Activated CD4-positive, CD25-positive, alpha-beta regulatory T cell treated with anti-CD3 and anti-CD28 coated beads, Interleukin-2, amount 50 U/mL, for 24 hours (primary cell): ENCODE measurements at regions not wholly inside any gene's neighbourhood (a gene's known extent, or its start where the extent isn't known, plus 50 kb on each side); places are given as distances from the start of the nearest gene placed in this dataset.
"Not testable (repeated sequence)": the region's sequence is repeated elsewhere in the genome, so short reads cannot be mapped to it uniquely, and the experiment has no call there.

Experiments
- ATAC-seq, 2 donors: fragments of 150-1000 bp; cut with Tn5 transposase; one replicate each; pipeline ENCODE4 v1.10.0; 2021; ENCODE audit warnings: mild to moderate bottlenecking in 1 of 2, moderate library complexity in 1 of 2

DNA sequence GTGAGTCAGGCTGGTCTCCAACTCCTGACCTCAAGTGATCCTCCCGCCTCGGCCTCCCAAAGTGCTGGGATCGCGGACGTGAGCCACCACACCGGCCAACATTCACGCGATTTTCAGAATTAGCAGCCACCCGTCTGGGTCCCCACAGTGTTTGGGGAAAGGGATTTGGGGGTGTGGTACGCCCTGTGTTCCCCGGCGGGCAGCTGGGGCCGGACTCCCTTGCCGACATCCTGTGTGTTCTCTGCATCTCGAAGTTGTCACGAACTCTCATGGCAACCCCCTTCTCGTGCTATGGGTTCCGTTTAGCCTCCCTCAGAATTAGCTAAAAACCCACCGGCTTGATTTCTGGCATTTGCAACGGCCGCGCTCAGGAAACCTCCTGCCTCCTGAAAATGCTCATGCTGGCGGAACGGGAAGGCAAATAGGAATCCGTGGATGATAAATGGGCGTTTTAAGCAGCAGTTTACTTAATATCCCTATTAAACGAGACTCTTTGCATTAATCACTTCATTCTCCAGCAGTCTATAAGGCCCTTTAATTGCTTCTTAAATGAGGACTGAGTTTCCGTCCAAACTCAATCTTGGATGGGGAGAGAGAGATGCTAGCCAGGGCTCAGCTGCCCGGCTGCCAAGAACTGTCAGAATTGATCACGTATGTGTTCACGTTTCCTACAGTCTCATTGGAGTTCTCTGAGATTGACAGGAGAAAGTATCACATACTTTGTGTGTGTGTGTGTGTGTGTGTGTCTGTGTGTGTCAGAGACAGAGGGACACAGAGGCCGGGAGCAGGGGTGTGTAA is 78.9 kb upstream of the PPP2R3B start:
- no peak for ATAC-seq

DNA sequence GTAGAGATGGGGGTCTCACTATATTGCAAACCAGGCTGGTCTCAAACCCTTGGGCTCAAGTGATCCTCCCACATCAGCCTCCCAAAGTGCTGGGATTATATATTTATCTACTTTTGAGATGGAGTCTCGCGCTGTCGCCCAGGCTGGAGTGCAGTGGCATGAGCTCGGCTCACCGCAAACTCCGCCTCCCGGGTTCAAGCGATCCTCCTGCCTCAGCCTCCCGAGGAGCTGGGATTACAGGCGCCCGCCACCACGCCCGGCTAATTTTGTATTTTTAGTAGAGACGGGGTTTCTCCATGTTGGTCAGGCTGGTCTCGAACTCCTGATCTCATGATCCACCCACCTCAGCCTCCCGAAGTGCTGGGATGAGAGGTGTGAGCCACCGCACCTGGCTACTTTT is 80.1 kb upstream of the PPP2R3B start:
- not testable (repeated sequence) for ATAC-seq

DNA sequence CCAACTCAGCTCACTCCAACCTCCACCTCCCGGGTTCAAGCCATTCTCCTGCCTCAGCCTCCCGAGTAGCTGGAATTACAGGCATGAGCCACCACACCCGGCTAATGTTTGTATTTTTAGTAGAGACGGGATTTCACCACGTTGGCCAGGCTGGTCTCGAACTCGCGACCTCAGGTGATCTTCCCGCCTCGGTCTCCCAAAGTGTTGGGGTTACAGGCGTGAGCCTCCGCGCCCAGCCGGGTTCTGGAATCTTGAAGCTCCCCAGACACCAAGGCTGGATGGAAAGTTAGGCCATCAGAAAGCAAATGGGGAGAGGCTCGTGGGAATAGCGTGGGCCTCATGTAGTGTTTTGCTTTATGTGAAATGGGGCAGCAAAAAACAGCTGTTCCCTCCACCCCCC is 81.0 kb upstream of the PPP2R3B start:
- not testable (repeated sequence) for ATAC-seq

DNA sequence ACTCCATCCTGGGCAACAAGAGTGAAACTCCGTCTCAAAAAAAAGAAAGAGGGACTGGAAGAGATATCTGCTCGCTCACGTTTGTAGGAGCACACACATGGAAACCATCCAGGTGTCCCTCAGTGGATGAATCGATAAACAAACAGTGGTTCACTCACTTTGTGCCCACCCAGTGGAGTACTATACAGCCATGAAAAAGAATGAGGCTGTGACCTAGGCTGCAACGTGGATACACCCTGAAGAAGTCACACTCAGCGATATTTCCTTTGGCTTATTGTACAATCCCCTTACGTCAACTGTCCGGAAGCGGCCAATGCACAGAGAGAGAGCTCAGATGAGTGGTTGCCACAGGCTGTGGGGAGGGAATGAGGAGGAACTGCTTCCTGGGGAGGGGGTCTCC is 82.3 kb upstream of the PPP2R3B start:
- no peak for ATAC-seq

DNA sequence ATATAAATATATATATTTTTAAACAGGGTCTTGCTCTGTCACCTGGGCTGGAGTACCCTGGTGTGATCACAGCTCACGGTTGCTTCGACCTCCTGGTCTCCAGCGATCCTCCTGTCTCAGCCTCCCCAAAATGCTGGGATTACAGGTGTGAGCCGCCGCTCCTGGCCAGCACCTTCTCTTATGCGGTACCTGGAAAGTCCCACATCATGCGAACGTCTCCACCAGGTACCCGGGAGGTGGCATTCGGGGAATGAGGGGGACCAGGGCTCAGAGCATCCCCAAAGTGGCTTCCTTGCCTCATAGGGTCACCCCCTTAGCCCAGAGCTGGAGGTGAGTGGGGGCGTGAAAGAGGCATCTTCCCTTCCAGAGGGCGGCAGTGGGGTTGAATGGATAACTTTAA is 84.0 kb upstream of the PPP2R3B start:
- no peak for ATAC-seq

DNA sequence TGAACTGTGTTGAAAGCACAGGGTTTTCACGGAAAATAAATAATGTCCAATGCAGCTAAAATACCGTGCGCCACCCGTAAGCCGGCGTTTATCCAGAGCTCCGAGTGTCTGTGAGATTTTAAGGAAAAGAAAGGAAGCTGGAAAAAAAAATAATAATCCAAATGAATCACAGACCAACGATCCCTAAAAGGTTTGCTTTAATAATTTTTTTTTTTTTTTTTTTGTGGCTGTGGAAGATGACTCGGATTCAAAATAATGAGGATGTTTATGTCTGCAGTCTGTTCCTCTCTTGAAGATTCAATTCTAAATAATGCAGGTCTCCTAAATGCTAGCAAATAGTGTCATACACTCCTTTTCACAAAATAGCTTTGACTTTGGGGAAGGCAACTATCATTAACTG is 84.6 kb upstream of the PPP2R3B start:
- ATAC-seq, result no peak

DNA sequence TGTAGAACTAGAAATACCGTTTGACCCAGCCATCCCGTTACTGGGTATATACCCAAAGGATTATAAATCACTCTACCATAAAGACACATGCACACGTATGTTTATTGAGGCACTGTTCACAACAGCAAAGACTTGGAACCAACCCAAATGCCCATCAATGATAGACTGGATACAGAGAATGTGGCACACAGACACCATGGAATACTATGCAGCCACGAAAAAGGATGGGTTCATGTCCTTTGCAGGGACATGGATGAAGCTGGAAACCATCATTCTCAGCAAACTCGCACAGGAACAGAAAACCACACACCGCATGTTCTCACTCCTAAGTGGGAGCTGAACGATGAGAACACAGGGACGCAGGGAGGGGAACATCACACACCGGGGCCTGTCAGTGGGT is 85.6 kb upstream of the PPP2R3B start:
- not testable (repeated sequence) for ATAC-seq

DNA sequence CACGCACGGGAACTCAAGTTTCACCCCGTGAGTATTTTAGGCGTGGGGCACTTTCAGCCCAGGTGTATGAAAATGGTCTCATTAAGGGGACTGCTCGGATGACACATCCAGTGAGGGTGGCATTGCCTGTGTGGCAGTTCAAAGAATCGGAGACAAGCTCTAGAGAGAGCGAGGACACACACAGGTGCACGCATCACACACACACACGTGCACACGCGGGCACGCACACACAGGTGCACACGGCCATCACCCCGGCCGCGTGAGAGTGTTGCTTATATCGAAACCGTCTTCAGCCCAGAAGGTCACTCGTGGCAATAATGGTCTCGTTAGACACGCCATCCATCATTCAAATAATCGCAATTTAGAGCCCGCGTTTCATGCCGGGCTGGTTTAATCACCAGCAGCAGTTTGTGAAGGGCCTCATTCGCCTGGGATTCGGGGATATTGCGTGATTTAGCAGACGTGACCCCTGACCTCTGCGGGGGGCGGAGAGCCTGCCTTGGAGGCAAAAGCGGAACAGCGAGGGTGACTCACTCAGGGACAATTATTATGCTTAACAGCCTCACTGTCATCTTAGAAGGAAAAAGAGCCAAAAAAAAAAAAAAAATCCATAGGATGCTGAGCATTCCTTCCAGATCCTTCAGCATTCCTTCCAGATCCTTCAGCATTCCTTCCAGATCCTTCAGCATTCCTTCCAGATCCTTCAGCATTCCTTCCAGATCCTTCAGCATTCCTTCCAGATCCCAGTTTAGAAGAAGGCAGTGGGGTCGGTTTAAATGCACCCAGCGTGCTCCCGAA is 89.4 kb upstream of the PPP2R3B start:
- no peak for ATAC-seq

DNA sequence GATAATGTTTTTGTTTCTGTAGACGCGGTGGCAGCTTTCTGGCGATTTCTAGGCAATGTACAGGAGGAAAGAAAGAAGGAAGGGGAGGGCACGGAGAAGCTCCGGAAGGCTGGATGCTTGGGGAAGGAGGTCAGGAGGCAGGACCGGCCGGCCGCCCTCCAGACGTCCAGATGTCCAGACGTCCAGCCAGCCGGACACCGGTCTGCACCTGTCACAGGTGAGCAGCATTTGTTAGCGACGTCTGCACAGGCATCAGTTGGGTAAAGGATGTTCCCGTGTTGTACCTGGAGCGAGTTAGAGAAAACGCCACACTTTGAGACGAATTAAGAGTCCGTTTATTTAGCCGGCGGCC is 90.0 kb upstream of the PPP2R3B start:
- no peak for ATAC-seq

DNA sequence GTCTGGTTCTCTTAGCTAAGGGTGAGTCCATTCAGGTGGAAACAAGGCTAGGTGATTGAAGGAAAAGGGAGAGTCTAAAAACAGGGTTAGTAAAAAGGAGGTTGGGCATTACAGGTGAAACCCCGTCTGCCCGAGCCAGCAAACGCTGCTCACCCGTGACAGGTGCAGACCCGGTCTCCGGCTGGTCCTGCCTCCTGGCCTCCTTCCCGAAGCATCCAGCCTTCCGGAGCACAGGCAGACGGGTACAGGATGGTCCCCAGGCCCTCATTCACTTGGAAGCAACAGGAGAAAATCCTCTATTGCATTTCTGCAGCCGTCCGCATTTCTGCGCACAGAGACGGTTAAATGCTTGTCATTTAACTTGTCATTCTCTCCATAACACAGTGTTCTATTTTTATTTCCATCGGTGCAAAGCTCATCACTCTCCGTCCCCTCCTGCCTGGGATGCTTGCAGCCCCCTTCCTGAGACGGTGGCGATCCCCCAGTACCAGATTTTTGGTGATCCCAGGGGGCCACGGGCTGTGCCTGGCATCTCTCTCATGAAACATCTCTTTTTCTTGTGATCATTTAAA is 90.8 kb upstream of the PPP2R3B start:
- no peak for ATAC-seq

DNA sequence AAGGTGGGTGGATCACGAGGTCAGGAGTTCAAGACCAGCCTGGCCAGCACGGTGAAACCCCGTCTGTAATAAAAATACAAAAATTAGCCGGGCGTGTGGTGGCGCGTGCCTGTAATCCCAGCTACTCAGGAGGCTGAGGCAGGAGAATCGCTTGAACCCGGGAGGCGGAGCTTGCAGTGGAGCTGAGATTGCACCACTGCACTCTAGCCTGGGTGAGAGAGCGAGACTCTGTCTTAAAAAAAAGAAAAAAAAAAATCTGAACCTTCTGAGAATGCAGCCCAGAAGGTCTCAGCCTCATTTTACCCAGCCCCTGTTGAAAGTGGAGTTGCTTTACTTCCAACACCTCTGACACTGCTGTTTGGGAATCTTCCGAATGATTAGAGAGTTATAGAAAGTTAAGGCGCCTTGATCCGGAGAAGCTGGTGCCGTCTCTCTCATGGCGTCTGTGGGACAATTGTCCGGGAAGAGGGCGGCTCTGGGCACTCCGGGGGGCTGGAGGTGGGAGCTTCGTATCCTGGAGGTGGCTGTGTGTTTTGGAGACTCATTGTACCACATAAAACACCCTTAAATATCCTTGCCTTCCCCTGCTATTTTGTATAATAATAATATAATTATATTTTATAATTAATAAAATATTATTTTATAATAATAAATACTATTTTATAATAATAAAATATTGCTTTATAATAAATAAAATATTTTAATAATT is 92.7 kb upstream of the PPP2R3B start:
- ATAC-seq, result no peak

DNA sequence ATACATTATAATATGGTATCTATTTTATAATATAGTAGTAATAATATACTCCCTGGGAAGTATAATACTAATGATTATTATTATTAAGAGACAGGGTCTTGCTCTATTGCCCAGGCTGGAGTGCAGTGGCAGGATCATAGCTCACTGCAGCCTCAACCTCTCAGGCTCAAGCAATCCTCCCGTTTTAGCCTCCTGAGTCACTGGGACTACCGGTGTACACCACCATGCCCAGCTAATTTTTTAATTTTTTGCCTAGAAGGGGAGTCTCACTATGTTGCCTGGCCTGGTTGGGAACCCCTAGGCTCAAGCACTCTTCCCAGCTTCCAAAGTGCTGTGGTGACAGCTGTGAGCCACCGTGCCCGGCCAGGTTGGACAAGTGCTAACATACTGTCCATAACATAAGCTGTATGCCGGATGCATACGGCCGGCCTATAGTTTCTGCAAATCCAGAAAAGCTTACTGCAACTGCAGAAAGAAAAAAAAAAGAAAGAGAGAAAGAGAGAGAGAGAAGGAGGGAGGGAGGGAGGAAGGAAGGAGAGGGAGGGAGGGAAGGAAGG is 94.2 kb upstream of the PPP2R3B start:
- ATAC-seq, result no peak

DNA sequence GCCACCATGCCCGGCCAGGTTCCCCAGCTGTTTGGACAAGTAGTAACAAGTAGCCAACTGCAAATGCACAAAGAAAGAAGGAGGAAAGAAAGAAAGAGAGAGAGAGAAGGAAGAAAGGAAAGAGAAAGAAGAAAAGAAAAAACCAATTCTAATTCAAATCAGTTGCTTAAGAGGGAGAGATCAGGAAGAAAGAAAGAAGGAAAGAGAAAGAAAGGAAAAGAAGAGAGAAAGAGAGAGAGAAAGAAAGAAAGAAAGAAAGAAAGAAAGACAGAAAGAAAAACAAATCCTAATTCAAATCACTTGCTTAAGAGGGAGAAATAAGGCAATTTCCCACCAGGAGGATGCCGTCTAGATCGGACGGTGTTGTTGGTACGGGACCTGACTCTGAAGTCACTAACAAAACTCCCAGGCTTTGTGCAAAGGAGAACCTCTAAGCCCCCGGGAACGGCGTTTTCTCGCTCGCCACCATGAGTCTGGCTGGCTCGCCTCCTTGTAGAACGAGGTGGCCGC is 95.5 kb upstream of the PPP2R3B start:
- no peak for ATAC-seq

DNA sequence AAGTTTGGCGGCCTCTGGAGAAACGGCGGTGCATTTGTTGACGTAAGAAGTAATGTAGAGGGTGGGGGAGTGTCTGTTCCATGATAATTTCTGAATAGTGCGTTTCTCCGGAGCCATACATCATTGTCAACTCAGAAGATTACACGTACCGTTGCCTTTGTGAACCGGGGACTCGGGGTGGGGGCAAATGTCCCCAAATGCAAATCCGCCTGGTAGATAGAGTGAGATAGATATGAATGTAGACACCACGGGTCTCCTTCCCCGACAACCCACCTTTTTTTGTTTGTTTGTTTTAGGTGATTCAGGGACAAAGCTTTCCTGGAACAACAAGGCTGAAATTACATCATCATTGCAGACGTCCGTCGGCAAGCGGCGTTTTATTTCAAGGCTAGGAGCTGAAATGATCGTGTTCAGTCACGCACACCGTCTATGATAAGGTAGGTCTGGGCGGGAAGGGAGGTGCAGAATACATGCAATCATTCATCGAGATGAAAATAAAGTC is 96.0 kb upstream of the PPP2R3B start:
- ATAC-seq, result no peak

DNA sequence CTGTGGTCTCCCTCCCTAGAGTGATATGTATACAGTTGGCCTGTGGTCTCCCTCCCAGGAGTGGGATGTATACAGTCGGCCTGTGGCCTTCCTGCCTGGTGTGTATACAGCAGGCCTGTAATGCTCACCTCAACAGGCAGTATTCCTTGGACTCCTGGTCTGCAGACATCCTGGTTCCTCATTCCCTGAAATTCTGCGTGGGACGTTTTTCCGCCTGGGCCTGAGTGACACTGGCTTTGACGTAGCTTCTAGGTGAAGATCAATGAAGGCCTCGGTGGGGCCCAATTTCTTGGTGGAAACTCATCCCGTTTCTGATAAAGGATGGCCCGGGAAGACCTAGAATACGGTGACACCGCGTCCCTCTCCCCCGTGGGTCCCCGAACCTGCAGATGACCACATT is 98.7 kb upstream of the PPP2R3B start:
- ATAC-seq, result no peak

DNA sequence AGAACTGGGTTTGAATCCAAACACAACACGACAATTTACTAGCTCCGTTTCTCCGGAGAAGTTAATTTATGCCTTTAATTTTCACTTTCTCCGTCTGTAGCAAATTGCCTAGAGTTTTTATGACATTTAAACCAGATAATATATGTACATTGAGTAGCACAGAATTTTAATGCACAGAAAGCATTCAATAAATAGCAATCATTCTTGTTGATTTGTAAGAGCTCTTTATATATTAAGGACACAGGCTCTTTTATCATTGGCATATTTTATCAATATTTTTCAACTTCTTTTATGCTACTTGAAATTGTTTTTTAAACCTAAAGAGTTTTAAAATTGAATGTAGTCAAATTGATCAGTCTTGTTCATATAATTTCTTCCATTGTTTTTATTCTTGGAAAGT is 99.6 kb upstream of the PPP2R3B start:
- no peak for ATAC-seq

DNA sequence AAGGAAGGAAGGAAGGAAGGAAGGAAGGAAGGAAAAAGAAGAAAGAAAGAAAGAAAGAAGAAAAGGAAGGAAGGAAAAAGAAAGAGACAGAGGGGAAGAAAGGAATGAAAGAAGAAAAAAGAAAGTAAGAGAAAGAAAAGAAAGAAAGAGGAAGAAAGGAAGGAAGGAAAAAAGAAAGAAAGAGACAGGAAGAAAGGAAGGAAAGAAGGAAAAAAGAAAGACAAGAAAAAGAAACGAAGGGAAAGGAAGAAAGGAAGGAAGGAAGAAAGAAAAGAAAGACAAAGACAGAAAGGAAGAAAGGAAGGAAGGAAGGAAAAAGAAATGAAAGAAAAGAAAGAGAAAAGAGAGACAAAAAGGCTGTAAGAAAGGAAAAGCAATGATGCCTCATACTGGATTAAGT is 101.1 kb upstream of the PPP2R3B start:
- ATAC-seq, result no peak

DNA sequence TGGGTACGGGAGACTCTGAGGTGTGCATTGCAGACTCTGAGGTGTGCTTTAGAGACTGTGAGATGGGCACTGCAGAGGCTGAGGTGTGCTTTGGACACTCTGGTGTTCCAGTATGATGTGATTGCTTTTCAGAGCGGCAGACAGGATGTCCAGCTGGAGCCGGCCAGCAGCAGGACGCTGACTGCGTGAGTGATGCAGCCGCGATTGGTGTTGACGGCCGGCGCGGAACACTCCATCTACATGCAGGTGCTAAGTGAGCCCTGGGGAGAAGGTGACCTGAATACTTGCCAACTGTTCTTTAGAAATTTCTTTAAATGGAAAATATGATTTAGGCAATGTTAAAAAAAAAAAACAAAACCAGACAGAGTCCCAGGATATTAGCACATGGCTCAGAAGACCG is 103.1 kb upstream of the PPP2R3B start:
- no peak for ATAC-seq

DNA sequence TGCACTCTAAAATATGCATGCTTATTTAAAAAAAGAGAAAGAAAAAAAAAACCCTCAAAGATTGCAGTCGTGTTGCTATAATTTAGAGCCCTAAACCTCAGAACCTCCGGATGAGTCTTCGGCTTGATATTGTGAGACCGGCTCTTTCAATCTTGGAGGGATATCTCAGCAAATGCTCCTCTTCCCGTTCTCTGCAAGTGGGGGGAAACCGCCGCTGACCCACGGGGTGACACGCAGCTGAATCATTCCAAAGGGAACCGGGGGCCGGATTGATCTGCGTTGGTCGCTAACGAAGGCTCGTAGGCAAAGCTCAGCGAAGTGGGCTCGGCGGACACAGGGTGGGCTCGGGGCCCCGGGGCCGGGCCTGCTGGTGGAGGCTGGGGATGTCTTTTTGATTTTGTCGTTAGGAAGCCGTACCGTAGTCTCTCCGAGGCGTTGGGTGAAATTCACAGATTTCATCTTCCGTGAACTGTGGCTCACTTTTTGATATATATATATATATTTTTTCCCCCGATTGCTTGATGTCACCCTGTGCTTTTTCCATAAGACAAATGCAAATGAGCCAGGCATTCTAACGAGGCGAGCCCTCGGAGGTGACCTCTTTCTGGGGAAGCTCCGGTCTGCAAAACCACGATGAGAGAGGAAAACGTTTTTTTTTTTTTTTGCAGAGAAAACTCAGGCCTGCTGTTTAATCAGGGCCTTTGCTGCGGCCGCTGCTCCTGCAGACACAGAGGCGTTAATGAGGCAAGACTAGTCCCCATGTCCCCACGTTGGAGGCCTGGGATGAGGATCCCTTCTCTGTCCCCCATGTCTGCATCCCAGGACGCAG is 110.7 kb upstream of the PPP2R3B start:
- ATAC-seq, result no peak

DNA sequence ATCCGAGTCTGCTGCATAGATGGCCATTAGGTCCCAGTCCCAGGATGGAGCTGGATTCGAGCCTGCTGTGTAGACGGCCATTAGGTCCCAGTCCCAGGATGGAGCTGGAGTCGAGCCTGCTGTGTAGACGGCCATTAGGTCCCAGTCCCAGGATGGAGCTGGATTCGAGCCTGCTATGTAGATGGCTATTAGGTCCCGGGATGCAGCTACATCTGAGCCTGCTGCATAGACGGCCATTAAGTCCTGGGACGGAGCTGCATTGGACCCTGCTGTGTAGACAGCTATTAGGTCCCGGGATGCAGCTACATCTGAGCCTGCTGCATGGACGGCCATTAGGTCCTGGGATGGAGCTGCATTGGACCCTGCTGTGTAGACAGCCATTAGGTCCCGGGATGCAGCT is 112.2 kb upstream of the PPP2R3B start:
- ATAC-seq, result not testable (repeated sequence)

DNA sequence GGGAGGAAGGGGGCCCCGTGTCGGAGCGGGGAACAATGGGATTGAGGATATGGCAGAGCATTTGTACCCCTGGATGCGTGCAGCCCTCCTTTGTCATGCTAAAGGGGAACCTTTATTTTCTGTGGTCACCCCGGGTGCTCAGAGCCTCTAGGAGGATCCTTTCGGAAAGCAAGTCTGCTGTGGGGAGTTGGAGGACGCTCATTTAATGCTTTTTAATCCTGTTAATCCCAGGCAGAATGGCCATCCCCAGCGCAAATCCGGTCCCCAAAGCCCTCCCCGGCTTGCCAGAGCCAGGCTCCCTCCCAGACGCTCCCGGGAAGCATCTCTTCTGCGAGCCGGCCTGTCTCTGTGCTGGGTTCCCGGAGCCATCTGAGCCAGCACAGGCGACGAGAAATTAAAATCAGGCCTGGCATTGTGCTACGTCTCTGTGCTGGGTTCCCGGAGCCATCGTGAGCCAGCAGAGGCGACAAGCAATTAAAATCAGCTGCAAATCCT is 113.2 kb upstream of the PPP2R3B start:
- no peak for ATAC-seq
